HG03097 (cell line): ENCODE measurements at regions not wholly inside any gene's neighbourhood (a gene's known extent, or its start where the extent isn't known, plus 50 kb on each side); places are given as distances from the start of the nearest gene placed in this dataset.
"Not testable (repeated sequence)": the region's sequence is repeated elsewhere in the genome, so short reads cannot be mapped to it uniquely, and the experiment has no call there.

Experiments
- ATAC-seq: cut with Tn5 transposase; IDR thresholded peaks from one replicate; pipeline ENCODE4 v1.9.1; 2021; ENCODE audit not compliant: unreplicated experiment, low FRiP score

DNA sequence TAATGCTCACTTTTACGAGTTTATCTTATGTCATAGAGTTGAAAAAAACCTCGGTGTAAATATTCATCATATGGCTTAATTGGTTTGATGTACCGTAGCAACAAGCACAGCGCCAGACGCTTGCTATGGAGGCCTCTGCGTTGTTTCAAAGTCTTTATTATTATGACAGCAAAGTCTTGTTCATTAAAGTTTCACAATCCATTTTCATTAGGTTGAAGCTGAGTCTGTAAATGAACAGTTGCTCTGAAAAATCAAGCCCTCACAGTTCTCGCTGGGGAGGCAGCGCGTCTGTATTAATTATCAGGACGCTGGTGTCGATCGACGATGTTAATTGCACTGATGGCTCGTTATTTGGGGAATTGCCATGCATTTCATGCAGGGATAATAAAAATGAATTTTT lies 185.6 kb downstream of the INSC start:
- ATAC-seq = no peak

GRCh38 chr11:15307619-15308024 lies 192.9 kb downstream of the INSC start:
- ATAC-seq = no peak

GRCh38 chr11:15308840-15309239 lies 194.1 kb downstream of the INSC start:
- ATAC-seq = no peak

GRCh38 chr11:15309296-15309695 lies 194.6 kb downstream of the INSC start:
- ATAC-seq = no peak

DNA sequence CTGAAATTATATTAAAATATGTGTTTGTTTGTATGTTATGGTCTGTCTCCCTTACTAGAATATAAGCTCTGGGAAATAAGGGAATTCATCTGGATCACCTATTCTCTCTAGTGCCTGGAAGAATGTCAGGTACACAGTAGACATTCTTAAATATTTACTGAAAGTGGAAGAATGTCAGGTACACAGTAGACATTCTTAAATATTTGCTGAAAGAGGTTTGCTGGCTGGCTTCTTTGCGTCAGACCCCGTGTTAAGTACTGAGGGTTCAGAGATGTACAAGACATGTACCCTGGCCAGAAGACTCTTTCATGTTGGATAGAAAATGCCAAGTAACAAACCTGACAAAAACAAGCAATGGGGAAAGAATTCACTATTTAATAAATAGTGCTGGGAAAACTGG lies 199.1 kb downstream of the INSC start:
- ATAC-seq = no peak

DNA sequence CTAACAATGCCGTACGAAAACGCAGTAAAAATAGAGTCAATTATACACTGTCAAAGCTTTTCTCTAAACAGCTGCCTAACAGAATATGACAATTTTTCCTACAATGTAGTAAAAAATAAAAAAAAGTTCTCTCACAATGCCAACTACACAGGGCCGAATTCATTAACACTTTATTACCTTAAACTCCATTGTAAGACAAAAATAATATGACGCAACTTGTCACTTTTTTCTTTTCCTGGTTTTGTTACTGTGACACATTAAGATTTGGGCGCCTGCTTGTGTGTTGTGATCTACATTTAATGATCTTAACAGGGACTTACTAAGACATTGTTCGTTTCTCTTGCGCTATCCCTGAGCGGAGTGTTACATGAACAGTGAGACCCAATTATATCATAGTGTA lies 204.1 kb downstream of the INSC start:
- no peak for ATAC-seq

DNA sequence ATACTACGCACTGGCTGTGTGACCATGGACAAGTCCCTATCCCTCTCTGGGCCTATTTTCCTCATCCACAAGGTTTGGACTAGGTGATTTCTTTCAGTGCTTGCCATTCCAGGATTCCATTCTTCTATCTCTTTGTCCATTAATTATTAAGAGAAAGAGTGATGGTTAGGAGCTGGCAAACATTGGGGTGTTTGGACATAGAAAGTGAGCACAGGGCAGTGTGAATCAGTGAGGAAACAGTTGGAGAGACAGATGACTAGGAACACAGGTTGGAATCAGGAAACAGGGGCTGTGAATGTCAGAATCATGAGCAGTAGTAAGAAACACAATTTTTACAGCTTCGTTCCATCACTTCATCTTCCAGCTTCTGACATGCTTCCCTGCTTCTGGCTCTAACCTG lies 211.8 kb downstream of the INSC start:
- ATAC-seq = no peak

DNA sequence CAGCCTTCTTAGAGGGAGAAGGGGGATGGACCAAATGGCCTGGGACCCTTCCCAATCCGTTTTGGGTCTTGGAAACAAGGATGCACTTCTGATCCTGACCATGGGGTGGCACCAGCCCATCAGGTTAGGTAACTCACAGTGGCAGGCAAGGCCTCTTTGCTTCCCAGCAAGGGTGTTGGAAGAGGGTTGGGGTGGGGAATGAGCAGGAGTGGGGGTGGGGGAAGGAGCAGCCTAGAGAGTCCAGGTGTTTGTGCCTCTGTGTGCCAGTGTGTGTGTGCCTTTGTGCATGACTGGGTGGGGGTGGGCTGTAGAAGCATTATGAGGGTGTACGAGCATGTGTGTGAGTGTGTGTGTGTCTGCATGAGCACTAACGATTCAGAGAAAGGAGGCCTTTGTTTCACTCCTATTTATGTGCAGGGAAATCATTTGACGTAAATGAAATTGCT lies 213.1 kb downstream of the INSC start:
- no peak for ATAC-seq

- ATAC-seq = no peak
Measured at GRCh38 chr11:15333407-15333806, 218.7 kb downstream of the INSC start.

DNA sequence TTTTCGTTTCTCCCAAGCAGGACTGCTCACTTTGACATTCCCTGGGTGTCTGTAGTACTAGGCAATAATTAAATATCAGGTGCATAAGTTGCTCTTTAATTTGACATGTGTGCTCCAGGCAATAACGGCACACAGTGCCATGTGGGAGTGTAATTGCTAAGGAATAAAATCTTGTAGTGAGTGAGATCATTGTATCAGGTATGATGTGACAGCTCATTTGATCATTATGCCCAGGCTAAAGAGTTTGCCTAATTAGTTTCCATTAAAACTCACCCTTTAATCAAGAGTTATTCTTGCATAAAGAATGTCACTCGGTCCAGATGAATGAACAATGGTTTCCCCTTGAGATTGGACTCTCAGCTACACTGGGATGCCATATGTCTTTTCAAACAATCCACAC lies 220.0 kb downstream of the INSC start:
- no peak for ATAC-seq

DNA sequence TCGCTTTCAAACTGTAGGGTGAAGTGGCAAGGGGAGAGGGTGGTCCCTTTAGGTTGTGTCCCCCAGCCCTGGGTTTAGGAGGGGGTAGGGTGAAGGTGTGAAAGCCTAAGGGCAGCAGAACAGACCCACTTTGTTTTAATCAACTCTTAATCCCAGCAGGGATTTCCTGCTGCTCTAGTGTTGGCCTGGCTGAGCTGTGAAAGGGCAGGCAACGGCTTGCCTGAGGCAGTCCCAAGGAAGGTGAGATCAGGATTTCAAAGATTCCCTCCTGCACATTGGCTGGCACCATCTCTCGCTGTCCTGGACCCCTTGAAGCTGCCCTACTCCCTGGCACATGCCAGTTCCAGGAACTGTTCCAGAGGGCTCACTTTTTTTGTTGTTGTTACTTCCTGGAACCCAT lies 221.3 kb downstream of the INSC start:
- no peak for ATAC-seq

DNA sequence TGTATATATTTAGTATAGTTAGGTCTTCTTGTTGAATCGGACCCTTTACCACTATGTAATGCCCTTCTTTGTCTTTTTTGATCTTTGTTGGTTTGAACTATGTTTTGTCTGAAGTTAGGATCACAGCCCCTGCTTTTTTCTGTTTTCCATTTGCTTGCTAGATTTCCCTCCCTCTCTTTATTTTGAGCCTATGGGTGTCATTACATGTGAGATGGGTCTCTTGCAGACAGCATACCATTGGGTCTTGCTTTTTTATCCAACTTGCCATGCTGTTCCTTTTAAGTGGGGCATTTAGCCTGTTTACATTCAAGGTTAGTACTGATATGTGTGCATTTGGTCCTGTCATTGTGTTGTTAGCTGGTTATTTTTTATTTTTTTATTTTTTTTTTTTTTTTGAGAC lies 224.6 kb downstream of the INSC start:
- ATAC-seq = no peak

GRCh38 chr11:15341587-15341986 lies 226.9 kb downstream of the INSC start:
- ATAC-seq = no peak

GRCh38 chr11:15342163-15342562 lies 227.4 kb downstream of the INSC start:
- ATAC-seq = no peak

DNA sequence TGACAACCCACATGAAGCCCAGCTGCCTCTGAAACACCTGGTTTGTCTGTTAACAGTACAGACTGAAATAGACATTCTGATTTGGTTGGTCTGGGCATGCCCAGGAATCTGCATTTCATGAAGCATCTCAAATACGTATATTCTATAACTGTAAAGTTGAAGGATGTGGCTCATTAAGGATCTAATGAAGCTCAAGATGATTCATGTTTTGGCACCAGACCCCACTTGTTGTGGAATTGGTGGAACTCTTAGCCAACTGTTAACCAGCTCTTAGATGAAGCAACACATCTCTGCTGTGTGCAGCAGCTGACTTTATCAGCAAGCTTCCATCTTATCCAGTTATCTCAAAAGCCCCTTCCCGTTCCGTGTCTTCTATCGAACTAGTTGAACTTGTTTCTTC lies 232.2 kb downstream of the INSC start:
- no peak for ATAC-seq

- no peak for ATAC-seq
Measured at GRCh38 chr11:15347969-15348734, 233.4 kb downstream of the INSC start.

GRCh38 chr11:15349413-15349812 lies 234.7 kb downstream of the INSC start:
- no peak for ATAC-seq

GRCh38 chr11:15361316-15361715 lies 246.6 kb downstream of the INSC start:
- no peak for ATAC-seq

- not testable (repeated sequence) for ATAC-seq
Measured at GRCh38 chr11:15365286-15365685, 250.6 kb downstream of the INSC start.

- no peak for ATAC-seq
Measured at GRCh38 chr11:15367695-15368094, 253.0 kb downstream of the INSC start.

DNA sequence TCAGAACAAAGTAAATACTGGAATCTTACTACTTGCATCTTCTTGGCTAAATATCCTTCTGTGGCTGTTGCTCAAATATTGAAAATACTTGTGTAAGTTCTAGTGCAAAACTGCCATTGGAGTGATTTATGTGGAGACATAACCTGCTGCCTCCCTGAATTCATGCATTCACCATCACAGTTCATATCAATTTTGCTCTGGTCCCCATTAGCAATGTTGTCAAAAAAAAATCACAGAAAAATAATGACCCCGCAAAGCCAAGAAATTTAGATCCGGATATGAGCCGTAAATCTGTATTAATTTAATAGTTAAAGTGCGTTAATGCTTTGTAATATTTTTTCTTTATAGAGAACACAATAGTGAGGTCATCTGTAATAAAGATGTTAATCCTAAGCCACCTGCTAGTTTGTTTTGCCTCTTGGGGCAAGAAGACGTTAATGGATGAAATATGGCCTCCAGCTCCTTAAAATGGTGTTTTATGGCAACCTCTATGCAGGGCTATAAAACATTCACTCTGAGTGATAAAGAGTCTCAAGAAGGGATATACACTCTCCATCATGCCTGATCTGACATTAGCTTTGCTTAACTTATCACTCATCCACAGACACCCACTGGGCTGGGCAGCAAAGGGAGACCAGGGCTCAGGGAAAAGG lies 255.9 kb downstream of the INSC start:
- ATAC-seq = no peak

DNA sequence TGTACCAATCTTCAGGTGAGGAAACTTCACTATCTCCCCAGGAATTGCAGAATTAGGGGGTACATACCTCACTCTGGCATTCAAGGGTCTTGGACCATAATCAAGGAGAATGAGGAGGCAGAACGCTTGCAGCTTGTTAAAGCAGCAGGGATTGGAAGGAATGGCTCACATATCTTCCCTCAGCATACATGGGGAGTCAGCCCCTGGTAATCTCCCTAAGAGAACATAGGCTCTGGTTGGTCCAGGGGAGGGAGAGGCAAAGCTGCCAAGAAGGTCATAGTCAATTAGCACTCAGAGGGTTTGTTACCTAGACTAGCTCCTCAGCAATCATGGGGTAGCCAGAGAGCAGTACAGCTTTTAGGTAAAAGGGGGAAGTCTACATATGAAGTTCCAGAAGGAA lies 256.8 kb downstream of the INSC start:
- ATAC-seq = no peak
